ENCODE measurements at regions not wholly inside any gene's neighbourhood (a gene's known extent, or its start where the extent isn't known, plus 50 kb on each side); places are given as distances from the start of the nearest gene placed in this dataset.

DNA sequence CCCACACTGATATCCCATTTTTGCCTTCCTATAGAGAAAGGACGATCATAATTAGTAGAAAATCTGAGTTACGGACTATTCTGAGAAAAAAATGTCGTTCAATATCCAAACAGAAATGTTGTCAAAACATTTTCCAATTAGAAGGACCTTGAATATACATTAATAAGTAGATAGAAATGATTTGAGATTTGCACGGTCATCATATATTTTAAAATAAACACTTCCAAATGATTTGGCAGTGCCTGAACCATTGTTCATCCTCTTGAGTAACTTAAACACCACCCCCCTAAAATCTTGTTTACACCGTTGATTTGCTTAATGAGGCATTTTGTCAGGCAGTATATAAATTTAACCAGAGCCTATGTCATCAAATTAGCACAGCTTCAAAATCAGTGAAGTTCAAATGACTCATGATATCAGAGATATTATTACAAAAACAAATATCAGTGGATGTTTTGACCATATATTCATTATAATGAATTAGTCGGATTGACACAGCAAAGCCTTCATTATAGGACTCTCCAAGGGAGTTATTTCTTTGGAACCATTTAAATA, 105.0 kb downstream of the ACTL7B start:
- 72 to 79% methylated on average over 6 of the region's 6 CpGs for WGBS, 2 donors
- Histone ChIP-seq H3K9me3 (peaks cover 0 to 3% (median 0%) of the 10 kb centered on the region in 11 donors), H3K36me3 (no peaks in the 10 kb centered on the region), H3K27me3 (peaks cover 0 to 4% (median 0%) of the 10 kb centered on the region in 7 donors), H3K4me1 (no peaks in the 10 kb centered on the region), H3K27ac (no peak overlapping the region), H3K4me3 (no peak overlapping the region)
- TF ChIP-seq, protein P1, sequence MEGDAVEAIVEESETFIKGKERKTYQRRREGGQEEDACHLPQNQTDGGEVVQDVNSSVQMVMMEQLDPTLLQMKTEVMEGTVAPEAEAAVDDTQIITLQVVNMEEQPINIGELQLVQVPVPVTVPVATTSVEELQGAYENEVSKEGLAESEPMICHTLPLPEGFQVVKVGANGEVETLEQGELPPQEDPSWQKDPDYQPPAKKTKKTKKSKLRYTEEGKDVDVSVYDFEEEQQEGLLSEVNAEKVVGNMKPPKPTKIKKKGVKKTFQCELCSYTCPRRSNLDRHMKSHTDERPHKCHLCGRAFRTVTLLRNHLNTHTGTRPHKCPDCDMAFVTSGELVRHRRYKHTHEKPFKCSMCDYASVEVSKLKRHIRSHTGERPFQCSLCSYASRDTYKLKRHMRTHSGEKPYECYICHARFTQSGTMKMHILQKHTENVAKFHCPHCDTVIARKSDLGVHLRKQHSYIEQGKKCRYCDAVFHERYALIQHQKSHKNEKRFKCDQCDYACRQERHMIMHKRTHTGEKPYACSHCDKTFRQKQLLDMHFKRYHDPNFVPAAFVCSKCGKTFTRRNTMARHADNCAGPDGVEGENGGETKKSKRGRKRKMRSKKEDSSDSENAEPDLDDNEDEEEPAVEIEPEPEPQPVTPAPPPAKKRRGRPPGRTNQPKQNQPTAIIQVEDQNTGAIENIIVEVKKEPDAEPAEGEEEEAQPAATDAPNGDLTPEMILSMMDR (IDR thresholded peaks at IDR 0.05): no peak
- ATAC-seq (no peak), DNase-seq (no peak)
- intact Hi-C loops (cut with DNase I): loop anchor here in 1 of 10 donors (10.0 kb wide), 2 partner anchors 186 to 1286 kb away; no protein-coding TSS in a partner anchor

DNA sequence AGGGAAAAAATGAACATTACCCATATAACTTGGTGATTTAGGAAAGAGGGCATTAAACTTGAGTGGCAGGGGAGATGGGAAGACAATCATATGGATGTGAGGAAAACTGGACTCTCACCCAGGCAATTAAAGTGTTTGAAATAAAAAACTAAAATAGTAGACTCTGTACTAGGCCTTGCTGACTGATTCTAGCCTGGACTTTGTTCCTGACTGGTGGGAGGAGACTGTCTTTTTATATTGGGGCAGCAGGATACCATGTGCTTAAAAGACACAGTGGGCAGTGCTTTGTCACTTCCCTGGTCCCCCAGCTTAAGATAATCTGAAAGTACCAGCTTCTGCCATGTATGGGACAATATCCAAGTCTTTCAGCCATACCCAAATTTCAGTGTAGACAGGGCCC, 107.0 kb downstream of the ACTL7B start:
- DNase-seq: no peak
- Histone ChIP-seq H3K27ac (no peak overlapping the region), H3K36me3 (no peaks in the 10 kb centered on the region), H3K27me3 (no peaks in the 10 kb centered on the region), H3K4me1 (no peaks in the 10 kb centered on the region), H3K9me3 (peaks cover 0 to 3% (median 0%) of the 10 kb centered on the region in 11 donors), H3K4me3 (no peak overlapping the region)
- TF ChIP-seq, protein P1 (IDR thresholded peaks at IDR 0.05): no peak
- intact Hi-C loops (cut with DNase I): no loop called here
- no peak for ATAC-seq

DNA sequence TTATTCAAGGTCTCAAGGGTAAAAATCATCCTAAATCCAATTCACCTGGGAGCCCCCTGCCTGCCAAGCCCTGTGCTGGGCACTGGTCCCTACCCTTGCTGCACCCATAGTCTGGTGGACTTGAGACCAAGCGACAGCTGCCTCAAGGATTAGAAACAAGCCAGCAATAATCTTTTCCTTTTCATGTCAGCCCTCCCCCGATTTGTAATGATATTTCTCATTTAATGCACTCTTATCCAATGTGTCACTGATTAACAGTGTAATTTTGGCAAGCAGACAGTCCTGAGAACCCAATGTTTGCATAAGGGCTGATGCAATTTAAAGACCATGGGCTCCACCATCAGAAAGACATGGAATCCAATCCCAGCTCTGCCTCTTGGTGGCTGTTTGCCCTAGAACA, 108.9 kb downstream of the ACTL7B start:
- no peaks in the 10 kb centered on the region for H3K4me1 ChIP-seq
- ATAC-seq: no peak
- no peaks in the 10 kb centered on the region for H3K9me3 ChIP-seq
- intact Hi-C loops (cut with DNase I): no loop called here
- 54 to 56% methylated on average over 2 of the region's 2 CpGs for WGBS, 2 donors
- H3K36me3 ChIP-seq: no peaks in the 10 kb centered on the region
- H3K4me3 ChIP-seq: no peak overlapping the region
- no peaks in the 10 kb centered on the region for H3K27me3 ChIP-seq
- no peak for DNase-seq
- TF ChIP-seq, protein P1 (IDR thresholded peaks at IDR 0.05): no peak
- no peak overlapping the region for H3K27ac ChIP-seq

- H3K4me3 ChIP-seq: no peak overlapping the region
- no peaks in the 10 kb centered on the region for H3K9me3 ChIP-seq
- no peak overlapping the region for H3K27ac ChIP-seq
- intact Hi-C loops (cut with DNase I): no loop called here
- 59 to 60% methylated on average over 3 of the region's 3 CpGs for WGBS, 2 donors
- TF ChIP-seq, protein P1 (IDR thresholded peaks at IDR 0.05): no peak
- H3K36me3 ChIP-seq: no peaks in the 10 kb centered on the region
- ATAC-seq (no peak), DNase-seq (no peak)
- H3K4me1 ChIP-seq: no peaks in the 10 kb centered on the region
- no peaks in the 10 kb centered on the region for H3K27me3 ChIP-seq
Measured at GRCh38 chr9:108746001-108746400, 109.8 kb downstream of the ACTL7B start.

Measured in heart right ventricle (tissue), 16 donors.